ENCODE measurements at regions not wholly inside any gene's neighbourhood (a gene's known extent, or its start where the extent isn't known, plus 50 kb on each side); places are given as distances from the start of the nearest gene placed in this dataset.

- TF ChIP-seq CTCF (IDR thresholded peaks at IDR 0.05) (no peak), ZFX (IDR thresholded peaks at IDR 0.05; ENCODE audit: borderline replicate concordance) (no peak)
Measured at GRCh38 chr22:47740109-47740805, 977.8 kb downstream of the TBC1D22A start.
